ENCODE measurements at regions not wholly inside any gene's neighbourhood (a gene's known extent, or its start where the extent isn't known, plus 50 kb on each side); places are given as distances from the start of the nearest gene placed in this dataset.

- no peak for TF ChIP-seq CTCF (IDR thresholded peaks at IDR 0.05)
- Mint-ChIP-seq H3K4me1 (peaks cover 5% of the 10 kb centered on the region), H3K36me3 (ENCODE audit: low read depth) (peaks cover 4% of the 10 kb centered on the region), H3K27me3 (ENCODE audit: low read depth, poor library complexity) (no peaks in the 10 kb centered on the region), H3K9me3 (peaks cover 14% of the 10 kb centered on the region), H3K27ac (no peak overlapping the region), H3K4me3 (no peak overlapping the region)
- no peak for DNase-seq
Observed at GRCh38 chr6:22800451-22800850, 231.1 kb downstream of the HDGFL1 start.

- no peak for DNase-seq
- Mint-ChIP-seq H3K36me3 (ENCODE audit: low read depth) (no peaks in the 10 kb centered on the region), H3K27ac (no peak overlapping the region), H3K9me3 (peaks cover 4% of the 10 kb centered on the region), H3K4me1 (peaks cover 15% of the 10 kb centered on the region), H3K4me3 (no peak overlapping the region), H3K27me3 (ENCODE audit: low read depth, poor library complexity) (no peaks in the 10 kb centered on the region)
- TF ChIP-seq CTCF (IDR thresholded peaks at IDR 0.05), result no peak
Observed at GRCh38 chr6:22801831-22802230, 232.5 kb downstream of the HDGFL1 start.

- DNase-seq, result no peak
- TF ChIP-seq CTCF (IDR thresholded peaks at IDR 0.05), result no peak
- H3K27me3 Mint-ChIP-seq (ENCODE audit: low read depth, poor library complexity), result no peaks in the 10 kb centered on the region
- H3K4me1 Mint-ChIP-seq, result peaks cover 33% of the 10 kb centered on the region
- no peaks in the 10 kb centered on the region for H3K9me3 Mint-ChIP-seq
- H3K36me3 Mint-ChIP-seq (ENCODE audit: low read depth), result no peaks in the 10 kb centered on the region
- H3K27ac Mint-ChIP-seq, result no peak overlapping the region
- no peak overlapping the region for H3K4me3 Mint-ChIP-seq
Observed at GRCh38 chr6:22804620-22805261, 235.4 kb downstream of the HDGFL1 start.

GRCh38 chr6:22807261-22807660, 237.9 kb downstream of the HDGFL1 start:
- H3K27ac Mint-ChIP-seq, result no peak overlapping the region

GRCh38 chr6:22807818-22808217, 238.5 kb downstream of the HDGFL1 start:
- TF ChIP-seq CTCF (IDR thresholded peaks at IDR 0.05), result no peak
- Mint-ChIP-seq H3K9me3 (peaks cover 4% of the 10 kb centered on the region), H3K36me3 (ENCODE audit: low read depth) (peaks cover 5% of the 10 kb centered on the region), H3K4me3 (no peak overlapping the region), H3K27ac (no peak overlapping the region), H3K4me1 (peaks cover 33% of the 10 kb centered on the region), H3K27me3 (ENCODE audit: low read depth, poor library complexity) (no peaks in the 10 kb centered on the region)
- no peak for DNase-seq

More at GRCh38 chr6:22807261-22807660, 237.9 kb downstream of the HDGFL1 start:
- Mint-ChIP-seq H3K9me3 (peaks cover 4% of the 10 kb centered on the region), H3K27me3 (ENCODE audit: low read depth, poor library complexity) (no peaks in the 10 kb centered on the region), H3K4me3 (no peak overlapping the region), H3K4me1 (peaks cover 33% of the 10 kb centered on the region), H3K36me3 (ENCODE audit: low read depth) (peaks cover 5% of the 10 kb centered on the region)
- DNase-seq, result no peak
- no peak for TF ChIP-seq CTCF (IDR thresholded peaks at IDR 0.05)

- peaks cover 8% of the 10 kb centered on the region for H3K9me3 Mint-ChIP-seq
- no peak for TF ChIP-seq CTCF (IDR thresholded peaks at IDR 0.05)
- H3K27ac Mint-ChIP-seq, result no peak overlapping the region
- H3K27me3 Mint-ChIP-seq (ENCODE audit: low read depth, poor library complexity), result no peaks in the 10 kb centered on the region
- DNase-seq, result no peak
- H3K36me3 Mint-ChIP-seq (ENCODE audit: low read depth), result peaks cover 5% of the 10 kb centered on the region
- H3K4me1 Mint-ChIP-seq, result peaks cover 29% of the 10 kb centered on the region
- no peak overlapping the region for H3K4me3 Mint-ChIP-seq
Observed at GRCh38 chr6:22808466-22808865, 239.1 kb downstream of the HDGFL1 start.

Measured in nephron progenitor cell (in vitro differentiated cells).